ENCODE measurements at regions not wholly inside any gene's neighbourhood (a gene's known extent, or its start where the extent isn't known, plus 50 kb on each side); places are given as distances from the start of the nearest gene placed in this dataset.
"Not testable (repeated sequence)": the region's sequence is repeated elsewhere in the genome, so short reads cannot be mapped to it uniquely, and the experiment has no call there.

DNA sequence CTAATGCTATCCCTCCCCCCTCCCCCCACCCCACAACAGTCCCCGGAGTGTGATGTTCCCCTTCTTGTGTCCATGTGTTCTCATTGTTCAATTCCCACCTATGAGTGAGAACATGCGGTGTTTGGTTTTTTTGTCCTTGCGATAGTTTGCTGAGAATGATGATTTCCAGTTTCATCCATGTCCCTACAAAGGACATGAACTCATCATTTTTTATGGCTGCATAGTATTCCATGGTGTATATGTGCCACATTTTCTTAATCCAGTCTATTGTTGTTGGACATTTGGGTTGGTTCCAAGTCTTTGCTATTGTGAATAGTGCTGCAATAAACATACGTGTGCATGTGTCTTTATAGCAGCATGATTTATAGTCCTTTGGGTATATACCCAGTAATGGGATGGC is 133.7 kb upstream of the ANK3 start:
- not testable (repeated sequence) for DNase-seq

DNA sequence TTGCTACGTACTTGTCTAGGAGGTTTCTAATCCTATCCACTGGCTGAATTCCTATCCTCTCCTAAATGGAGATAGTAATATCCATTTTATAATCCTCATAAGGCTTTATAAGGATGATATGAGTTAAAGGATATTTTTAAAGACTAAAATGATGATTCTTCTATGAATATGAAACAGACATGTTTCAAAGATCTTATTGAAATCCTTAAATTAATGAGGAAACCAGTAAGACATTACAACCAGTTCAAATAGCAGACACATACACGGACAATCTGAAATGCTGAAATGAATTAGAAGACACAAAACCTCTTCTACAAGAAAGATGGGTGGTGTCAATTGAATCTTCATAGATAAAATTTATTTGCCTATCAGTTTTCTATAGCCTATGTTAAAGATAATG is 132.9 kb upstream of the ANK3 start:
- no peak for DNase-seq

DNA sequence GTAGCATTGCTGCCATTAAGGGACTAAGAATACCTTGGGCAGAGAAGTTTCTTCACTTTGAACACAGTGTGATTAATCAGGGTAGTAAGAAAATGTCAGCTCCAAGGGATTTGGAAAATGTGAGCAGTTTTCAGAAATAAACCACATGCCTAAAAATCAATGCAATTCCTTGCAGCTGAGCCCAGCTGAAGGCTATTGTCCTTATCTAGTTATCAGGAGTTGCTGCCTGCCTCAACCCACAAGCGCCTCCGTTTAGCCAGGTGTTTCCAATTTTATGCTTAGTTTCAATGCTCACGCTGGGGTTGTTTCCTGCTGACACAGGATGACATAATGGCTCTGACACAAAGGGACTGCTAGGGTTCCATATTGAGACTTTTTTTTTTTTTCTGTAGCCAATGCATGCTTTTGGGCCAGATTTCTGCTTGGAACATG is 132.3 kb upstream of the ANK3 start:
- DNase-seq, result no peak

DNA sequence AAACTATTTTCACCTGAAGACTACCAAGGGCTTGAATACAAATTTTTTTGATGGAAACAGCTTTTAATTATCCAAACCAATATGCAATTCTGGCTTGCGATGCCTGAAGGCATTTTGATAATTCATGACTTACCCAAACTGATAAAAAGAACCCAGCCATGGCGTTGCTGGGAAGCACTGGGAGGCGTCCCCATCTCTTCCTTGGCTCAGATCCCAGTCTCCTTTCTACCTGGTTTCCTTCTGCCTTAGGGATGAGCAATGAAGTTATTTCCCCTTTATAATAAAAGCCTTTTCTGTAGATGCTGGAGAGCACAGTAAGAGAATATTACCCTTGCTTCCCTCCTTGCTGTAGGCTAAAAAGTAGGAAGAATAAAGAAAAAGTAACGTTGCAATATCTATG is 129.1 kb upstream of the ANK3 start:
- DNase-seq, result no peak

DNA sequence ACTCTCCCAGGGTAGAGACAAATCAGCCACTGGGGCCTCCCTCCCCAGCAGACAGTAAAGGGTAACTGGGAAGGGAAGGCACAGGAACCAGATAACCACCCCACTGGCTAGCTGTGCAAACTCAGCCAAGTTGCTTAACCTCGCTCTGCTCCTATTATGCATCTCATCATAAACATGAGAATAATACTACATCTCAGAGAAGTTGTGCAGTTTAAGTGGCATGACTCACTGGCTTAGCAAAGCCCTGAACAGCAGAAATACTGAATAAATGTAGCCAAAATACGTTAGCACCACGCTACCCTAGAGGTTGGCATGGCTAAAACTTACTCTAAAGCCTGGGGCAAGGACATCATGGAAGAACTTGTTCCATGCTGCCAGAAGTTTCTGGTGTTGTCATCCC is 128.1 kb upstream of the ANK3 start:
- DNase-seq, result no peak

DNA sequence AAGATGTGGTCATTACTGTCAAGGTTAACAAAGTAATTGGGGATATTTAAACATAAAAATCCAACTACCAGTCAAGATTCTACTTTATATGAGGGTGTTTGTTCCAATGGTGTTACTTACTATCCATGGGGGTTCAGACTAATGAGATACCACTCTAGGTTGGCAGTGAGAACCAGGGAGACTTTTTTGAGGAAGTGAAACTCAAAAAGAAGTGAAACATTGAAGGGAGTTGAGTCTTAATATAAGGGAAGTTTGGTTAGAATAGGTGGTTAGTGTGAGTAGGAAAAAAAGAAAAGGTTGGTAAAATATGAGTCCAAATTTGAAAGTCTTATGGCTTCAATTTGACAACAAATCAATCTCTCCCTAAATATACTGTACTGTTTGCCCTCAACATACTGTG is 123.6 kb upstream of the ANK3 start:
- DNase-seq, result no peak

DNA sequence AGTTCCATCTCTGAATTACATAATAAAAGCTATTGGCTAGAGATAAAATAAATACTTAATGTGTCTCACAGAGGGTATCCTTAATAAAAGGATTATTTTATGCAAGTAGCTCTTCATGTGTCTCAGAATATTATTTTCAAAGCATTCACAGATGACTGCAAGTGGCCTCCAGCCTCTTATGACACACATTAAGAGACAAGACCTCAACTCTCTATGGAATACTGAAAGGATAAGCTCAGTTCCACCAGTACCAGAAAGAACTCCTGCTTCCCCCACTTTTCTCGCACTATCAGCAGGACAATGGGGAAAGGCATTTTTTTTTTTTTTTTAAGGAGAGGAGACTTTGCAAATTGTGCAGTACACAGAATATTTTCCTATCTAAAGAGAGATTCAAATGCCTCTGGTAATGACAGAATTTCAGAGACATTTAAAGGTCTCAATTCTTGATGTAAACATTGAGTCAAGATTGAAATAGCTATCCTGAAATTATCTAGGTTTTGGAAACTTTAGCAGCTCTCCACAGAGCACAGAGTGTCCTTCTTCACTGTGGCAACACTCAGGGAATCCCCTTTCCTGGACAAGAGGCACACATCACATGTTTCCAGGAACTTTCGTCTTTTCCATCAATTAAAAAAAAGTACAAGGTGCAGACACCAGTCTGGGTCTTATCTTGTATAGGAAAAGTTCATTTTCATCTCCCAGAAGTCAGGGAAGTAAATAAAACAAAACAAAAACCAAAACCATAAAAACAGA is 122.0 kb upstream of the ANK3 start:
- no peak for DNase-seq

DNA sequence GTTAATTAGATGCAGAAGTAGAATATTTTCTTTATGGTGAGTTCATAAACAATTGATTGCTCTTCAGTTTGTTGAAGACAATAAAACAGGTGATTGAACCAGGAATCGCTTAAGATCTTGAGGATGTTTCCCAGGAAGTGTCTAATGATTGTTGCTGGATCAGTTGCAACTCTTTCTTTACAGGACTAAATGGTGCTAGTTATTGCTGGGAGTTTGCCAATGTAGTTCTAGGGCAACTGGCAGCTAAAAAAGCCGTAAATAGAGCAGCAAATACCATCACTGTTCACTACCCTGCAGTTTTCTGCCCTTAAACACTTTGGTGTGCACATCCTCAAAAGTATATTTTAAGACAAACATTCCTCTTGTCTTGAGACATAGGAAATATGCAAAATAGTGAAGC is 119.2 kb upstream of the ANK3 start:
- DNase-seq, result no peak

DNA sequence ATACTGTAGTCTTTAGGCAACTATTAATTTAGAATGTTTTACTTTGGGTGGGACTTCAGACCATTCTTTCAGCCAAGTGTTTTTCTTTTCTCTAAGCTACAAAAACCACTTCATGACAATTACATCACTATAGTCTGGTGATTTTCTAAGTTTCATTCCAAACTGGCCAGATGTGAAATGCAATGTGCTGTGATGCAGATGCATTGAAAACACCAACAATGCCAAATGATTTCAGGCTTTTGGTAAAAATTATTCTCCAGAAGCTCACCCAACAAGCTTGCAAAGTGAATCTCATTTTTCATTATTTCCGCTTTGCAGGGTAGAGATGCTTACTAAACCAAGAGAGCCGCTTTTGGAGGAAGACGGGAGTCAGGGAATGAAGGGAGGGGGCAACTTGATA is 118.4 kb upstream of the ANK3 start:
- DNase-seq, result peak in 1 of 58 donors; percentile 54

DNA sequence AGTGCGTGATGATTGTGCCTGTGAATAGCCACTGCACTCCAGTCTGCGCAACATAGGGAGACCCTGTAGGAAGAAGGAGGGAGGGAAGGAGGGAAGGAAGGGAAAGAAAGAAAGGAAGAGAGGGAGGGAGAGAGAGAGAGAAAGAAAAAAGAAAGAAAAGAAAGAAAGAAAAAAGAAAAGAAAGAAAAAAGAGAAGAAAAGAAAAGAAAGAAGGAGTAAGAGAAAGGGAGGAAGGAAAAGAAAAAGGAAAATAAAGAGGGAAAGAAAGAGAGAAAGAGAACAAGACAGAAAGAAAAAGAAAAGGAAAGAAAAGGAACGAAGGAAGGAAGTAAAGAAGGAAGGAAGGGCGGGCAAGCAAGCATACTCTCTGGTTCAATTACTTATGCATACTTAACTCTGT is 112.9 kb upstream of the ANK3 start:
- no peak for DNase-seq

DNA sequence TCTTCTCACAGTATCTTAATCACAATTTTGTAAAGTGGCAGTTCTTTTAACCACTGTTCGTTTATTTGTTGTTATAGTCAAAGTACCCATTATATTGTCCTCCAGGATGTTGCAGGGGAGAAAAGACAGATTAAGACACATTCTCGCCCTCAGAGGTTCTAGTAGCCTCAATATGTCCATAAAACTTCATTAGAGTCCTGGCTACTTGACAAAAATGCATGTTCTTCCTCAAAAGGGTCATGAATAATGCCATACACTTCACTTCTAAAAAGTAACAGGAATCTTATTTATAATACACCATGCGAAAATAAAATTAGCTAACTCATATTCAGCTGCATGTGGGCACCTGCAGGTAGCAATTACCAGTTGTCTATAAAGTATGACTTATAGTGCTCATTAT is 109.3 kb upstream of the ANK3 start:
- no peak for DNase-seq

DNA sequence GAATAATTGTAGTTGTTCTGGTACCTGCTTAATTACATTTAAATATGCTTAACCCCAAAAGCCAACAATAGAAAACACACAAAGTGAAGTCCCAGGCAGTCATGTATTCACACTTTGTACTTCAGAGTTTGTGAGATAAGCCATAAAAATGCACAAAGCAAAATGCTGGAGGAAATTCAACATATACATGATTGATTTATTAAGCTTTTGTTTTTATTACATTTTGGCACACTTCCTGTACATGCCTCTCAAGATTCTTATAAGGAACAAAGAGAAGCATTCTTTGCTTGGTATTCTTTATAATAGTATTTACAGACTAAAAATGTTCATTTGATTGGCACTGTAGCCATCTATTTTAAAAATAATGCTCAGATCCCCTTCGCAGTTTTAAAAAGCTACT is 107.7 kb upstream of the ANK3 start:
- no peak for DNase-seq

DNA sequence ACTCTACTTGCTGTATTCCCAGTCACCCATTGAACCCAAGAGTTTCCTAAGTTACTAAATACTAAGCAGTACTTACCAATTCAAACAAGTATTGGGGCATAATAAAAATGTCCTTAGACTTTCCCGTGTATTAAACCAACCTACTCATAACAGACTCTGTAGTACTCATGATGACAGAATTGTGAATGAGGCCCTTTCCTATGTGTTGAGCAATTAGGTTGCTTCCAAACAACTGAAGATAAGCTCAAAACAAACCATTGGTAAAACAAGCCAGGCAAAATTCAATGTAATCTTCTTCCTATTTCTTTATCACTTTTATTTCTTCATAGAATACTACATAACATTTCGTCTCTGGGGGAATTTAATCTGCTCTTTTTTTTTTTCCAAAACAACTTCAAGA is 106.5 kb upstream of the ANK3 start:
- DNase-seq, result no peak

DNA sequence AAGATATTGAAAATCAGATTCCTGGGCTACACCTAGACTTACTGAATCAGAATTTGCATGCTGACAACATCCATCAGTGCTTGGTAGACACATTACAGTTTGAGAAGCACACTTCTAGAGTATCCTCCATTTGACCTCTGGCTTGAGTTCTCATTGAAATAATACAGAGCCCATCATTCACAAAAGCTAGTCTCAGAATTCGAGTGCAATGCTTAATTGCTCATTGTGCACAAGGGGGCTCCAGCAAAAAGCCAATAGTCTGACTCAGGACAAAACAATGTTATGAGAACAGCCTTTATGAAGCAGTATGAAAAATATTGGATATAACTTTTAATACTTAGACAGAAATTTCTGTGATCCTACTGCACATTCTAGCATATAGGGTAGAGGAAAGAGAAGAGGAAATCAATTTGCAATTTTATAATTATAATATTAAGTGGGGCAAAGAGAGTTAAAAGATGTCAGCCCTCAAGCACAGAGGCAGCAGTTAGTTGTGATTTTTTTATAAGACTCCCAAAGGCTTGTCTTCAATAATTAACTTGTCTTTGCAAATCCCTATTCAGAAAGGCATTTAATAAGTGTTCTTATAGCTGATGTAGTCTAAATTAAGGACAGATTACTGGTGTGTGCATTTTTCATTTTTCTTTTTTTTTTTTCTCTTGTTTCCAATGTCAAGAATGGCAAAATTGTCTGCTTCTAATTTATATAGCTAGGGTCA is 105.8 kb upstream of the ANK3 start:
- no peak for DNase-seq

DNA sequence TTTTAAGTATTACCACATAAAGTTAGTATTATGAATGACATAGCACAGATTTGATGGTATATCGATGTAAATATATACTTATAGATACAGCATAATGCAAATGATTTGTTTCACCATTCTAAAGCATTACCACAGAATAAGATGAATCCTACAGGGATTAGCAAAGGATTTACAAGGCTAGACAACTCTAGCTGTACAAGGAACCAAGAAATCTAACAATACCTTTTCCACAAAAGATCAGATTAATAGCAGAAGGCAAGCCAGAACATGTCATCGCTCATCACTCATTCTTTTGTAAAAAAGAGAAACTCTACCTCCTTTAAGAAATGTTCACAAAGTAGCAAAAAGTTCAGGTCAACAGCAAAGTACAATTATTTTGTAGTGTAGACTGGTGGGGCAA is 105.1 kb upstream of the ANK3 start:
- no peak for DNase-seq

DNA sequence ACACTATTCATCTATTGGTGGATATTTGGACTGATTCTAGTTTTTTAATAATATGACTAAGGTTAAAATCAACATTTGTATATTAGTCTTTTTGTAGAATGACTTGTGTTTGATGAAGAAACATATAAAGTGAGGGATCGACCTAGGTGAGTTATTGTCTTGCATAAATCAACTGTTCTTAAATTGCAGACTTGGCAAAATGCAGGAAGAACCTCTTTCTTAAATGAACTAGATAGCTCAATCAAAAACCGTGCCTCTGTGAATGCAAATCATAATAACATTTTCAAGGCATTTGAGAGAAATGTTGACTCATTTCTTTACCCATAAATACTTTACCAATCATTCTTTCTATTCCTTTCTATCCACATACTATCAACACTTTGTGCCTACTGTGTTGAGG is 101.5 kb upstream of the ANK3 start:
- DNase-seq, result no peak

DNA sequence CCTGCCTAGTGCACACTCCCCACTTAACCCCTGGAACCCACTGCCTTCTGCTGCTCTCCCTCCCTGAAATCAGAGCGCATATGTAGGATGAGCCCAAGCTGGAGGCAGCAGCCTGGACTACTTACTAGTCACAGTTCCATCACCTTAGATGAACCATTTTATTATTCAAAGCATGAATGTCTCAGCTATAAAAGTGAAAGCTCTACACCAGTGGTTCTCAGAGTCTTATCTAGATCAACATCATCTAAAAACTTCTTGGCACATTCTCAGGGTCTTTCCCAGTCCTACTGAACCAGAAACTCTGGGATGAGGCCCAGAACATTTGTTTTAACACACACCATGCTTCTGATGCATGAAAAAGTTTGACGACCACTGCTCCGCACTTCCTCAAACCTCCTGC is 100.3 kb upstream of the ANK3 start:
- DNase-seq, result no peak

DNA sequence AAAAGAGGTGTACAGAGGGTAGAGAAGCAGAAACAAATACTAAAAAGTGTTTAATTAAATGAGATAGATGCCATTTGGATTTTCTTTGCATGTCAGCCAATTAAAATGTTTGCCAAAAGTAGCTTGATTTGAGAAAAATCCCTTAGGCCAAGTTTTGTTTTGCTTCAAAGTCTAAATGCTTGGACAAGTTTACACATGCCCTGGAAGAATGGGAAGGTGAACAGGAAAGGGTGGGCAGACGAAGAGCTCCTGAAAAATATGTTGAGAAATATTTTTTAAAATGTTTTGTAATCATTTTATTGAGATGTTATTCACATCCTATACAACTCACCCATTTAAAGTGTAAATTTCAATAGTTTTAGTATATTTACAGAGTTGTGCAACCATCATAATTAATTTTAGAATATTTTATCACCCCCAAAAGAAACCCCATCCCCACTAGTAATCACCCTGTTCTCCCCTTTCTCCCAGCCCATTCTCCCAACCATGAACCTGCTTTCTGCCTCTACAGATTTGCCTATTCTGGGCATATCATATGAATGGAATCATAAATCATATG is 98.5 kb upstream of the ANK3 start:
- no peak for DNase-seq

DNA sequence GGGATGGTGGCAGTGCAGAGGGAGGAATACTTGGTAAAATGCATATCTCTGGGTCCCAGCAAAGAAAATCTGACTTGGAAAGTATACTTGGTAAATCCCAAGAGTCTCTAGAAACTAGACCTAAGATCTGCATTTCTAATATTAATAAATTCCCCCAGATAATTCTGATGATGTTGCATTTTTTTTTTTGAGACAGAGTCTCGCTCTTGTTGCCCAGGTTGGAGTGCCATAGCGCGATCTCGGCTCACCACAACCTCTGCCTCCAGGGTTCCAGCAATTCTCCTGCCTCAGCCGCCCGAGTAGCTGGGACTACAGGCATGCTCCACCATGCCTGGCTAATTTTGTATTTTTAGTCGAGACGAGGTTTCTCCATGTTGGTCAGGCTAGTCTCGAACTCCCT is 97.9 kb upstream of the ANK3 start:
- DNase-seq, result no peak

DNA sequence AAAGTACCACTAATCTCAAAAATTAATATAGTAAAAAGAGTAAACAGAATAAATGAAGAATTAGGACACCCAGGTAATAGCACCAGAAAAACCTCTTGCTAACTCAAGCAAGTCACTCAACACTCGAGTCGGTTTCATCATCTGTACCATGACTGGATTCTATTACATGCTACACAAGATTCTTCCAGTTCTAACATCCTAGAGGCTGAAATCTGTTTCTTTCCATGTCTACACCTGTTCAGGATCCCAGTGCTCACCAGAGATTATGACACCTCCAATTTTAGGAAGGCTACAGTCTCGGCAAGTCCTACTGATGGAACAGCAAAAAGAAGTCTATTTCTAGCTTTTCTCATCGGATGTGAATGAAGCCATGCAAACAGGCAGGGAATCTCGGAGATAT is 95.3 kb upstream of the ANK3 start:
- no peak for DNase-seq

DNA sequence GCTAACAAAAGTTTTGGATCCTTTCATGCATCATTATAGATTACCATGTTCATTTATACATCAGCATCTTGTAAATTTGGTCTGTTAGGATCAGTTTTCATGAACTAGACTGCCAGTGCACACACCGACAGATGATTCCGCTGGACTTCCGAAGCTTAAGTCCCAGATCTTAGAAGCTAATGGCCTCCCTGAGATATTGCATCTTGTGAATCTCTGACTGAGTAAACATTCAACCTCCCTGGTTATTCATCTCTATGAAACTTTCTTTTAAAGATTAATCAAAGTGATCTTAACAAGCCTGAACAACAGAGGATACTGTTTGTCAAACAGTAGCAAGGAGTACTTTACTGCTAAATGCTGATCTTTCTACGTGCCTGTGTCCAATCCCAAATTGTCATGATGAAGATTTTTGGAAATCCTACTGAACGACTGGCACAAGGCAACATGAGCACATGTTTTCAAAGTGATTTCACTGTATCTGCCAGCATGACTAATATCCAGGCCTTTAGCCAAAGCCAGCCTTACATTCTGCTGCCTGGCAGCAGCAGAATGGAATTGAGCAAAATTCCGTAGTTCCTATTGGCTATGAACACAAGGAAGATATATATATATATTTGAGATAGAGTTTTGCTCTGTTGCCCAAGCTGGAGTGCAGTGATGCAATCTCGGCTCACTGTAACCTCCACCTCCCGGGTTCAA is 91.3 kb upstream of the ANK3 start:
- DNase-seq, result peak in 39 of 58 donors; percentile 2 to 82 (median 37)

DNA sequence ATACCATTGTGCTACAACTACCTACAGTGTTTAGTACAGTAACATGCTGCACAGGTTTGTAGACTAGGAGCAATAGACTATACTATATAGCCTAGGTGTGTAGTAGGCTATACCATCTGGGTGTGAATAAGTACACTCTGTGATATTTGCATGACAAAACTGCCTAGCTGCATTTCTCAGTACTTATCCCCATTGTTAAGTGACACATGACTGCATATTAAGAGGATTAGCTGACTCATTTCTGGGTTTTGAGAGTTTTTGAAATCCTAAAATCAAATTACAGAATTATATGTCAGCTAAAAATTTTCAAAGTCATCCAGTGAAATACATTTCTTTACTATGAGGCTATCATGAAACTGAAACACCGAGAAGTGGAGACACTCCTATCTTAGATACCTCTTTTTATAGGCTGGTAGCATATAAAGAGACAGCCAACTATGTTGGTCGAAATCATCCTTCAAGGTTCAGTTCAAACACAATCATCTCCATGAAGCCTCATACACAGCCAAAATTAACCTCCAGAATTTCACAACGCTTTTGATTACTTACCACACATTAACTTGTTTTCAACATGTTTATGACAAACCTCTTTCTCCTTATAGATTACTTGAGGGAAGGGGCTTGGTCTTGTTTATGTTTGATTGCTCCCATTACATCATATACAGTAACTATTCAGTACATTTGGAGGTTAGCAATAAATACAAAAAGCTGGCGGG is 89.8 kb upstream of the ANK3 start:
- DNase-seq, result peak in 1 of 58 donors; percentile 4
